CD8-positive, alpha-beta memory T cell (primary cell): ENCODE measurements at regions not wholly inside any gene's neighbourhood (a gene's known extent, or its start where the extent isn't known, plus 50 kb on each side); places are given as distances from the start of the nearest gene placed in this dataset.
"Not testable (repeated sequence)": the region's sequence is repeated elsewhere in the genome, so short reads cannot be mapped to it uniquely, and the experiment has no call there.

Experiments used
- CTCF ChIA-PET: fragments of 350-600 bp; sonication (Branson Sonifier 250); formaldehyde crosslinking; loops from one replicate; lab custom pipeline; 2021; ENCODE audit warnings: antibody characterized with exemption; lab: Charles Lee
- POLR2A ChIA-PET: fragments of 350-600 bp; sonication (Branson Sonifier 250); formaldehyde crosslinking; loops from one replicate; lab custom pipeline; 2021; ENCODE audit warnings: antibody characterized with exemption; lab: Charles Lee
- DNase-seq, 5 donors: peaks; one replicate each; pipeline versions ENCODE4 v3.0.0 to v3.0.0-alpha.2; 2020 to 2022; ENCODE audit warnings: mixed read lengths in 1 of 5
- H3K27ac ChIP-seq: one replicate; pipeline ENCODE4 v1.7.0; 2013; ENCODE audit warnings: low read depth, mild to moderate bottlenecking, low read length, moderate library complexity
- H3K27me3 ChIP-seq: 2 replicates; pipeline ENCODE4 v1.7.0; 2013; ENCODE audit warnings: low read length, mild to moderate bottlenecking; ENCODE audit not compliant: insufficient read depth, poor library complexity, severe bottlenecking
- H3K36me3 ChIP-seq: 2 replicates; pipeline ENCODE4 v1.7.0; 2013; ENCODE audit warnings: mild to moderate bottlenecking, low read length, moderate library complexity; ENCODE audit not compliant: insufficient read depth
- H3K4me1 ChIP-seq: 2 replicates; pipeline ENCODE4 v1.7.0; 2013; ENCODE audit warnings: mild to moderate bottlenecking, low read length, moderate library complexity; ENCODE audit not compliant: insufficient read depth
- H3K4me3 ChIP-seq: 2 replicates; pipeline ENCODE4 v1.7.0; 2013; ENCODE audit warnings: mild to moderate bottlenecking, low read length
- H3K9me3 ChIP-seq: 2 replicates; pipeline ENCODE4 v1.7.0; 2013; ENCODE audit warnings: mild to moderate bottlenecking, low read length
- H3K27ac Mint-ChIP-seq, 8 donors: one replicate each; pipeline ENCODE4 v1.8.0; 2020 to 2021; ENCODE audit warnings: mixed read lengths in 8 of 8, mild to moderate bottlenecking in 6 of 8, inconsistent platforms in 3 of 8, moderate library complexity in 3 of 8
- H3K27me3 Mint-ChIP-seq, 2 donors: one replicate each; pipeline ENCODE4 v1.8.0; 2020 to 2021; ENCODE audit warnings: mixed read lengths in 2 of 2, mild to moderate bottlenecking in 1 of 2, moderate library complexity in 1 of 2
- H3K36me3 Mint-ChIP-seq, 3 donors: one replicate each; pipeline ENCODE4 v1.8.0; 2020 to 2021; ENCODE audit warnings: mixed read lengths in 3 of 3, inconsistent platforms in 1 of 3, mild to moderate bottlenecking in 1 of 3
- H3K4me1 Mint-ChIP-seq, 3 donors: one replicate each; pipeline ENCODE4 v1.8.0; 2020 to 2021; ENCODE audit warnings: mixed read lengths in 3 of 3, inconsistent platforms in 1 of 3, mild to moderate bottlenecking in 1 of 3
- H3K4me3 Mint-ChIP-seq, 7 donors: one replicate each; pipeline ENCODE4 v1.8.0; 2020 to 2021; ENCODE audit warnings: mixed read lengths in 7 of 7, mild to moderate bottlenecking in 6 of 7, moderate library complexity in 4 of 7, inconsistent platforms in 2 of 7
- H3K9me3 Mint-ChIP-seq, 5 donors: one replicate each; pipeline ENCODE4 v1.8.0; 2020 to 2022; ENCODE audit warnings: mixed read lengths in 5 of 5, mild to moderate bottlenecking in 3 of 5, moderate library complexity in 2 of 5, inconsistent platforms in 1 of 5

GRCh38 chr15:22251422-22251821 is 171.1 kb downstream of the OR4M2 start:
- ChIA-PET POLR2A (no interaction called here), CTCF (no interaction called here)
- Mint-ChIP-seq H3K9me3 (no peaks in the 10 kb centered on the region), H3K36me3 (peaks cover 0 to 6% (median 0%) of the 10 kb centered on the region in 3 donors), H3K27ac (peak overlapping the region in 3 of 8 donors; percentile 1 to 22 (median 3)), H3K4me1 (peaks cover 30 to 32% (median 32%) of the 10 kb centered on the region in 3 donors), H3K4me3 (no peak overlapping the region), H3K27me3 (peaks cover 2 to 5% of the 10 kb centered on the region in 2 donors)
- H3K27ac ChIP-seq = no peak overlapping the region
- peaks cover 15% of the 10 kb centered on the region for H3K4me1 ChIP-seq
- DNase-seq = no peak
- no peaks in the 10 kb centered on the region for H3K27me3 ChIP-seq
- H3K9me3 ChIP-seq = no peaks in the 10 kb centered on the region
- no peaks in the 10 kb centered on the region for H3K36me3 ChIP-seq
- H3K4me3 ChIP-seq = no peak overlapping the region

- H3K9me3 Mint-ChIP-seq, H3K9me3 ChIP-seq, DNase-seq, H3K4me3 Mint-ChIP-seq, H3K27ac ChIP-seq, POLR2A ChIA-PET, H3K36me3 ChIP-seq, H3K36me3 Mint-ChIP-seq, CTCF ChIA-PET, H3K27me3 ChIP-seq, H3K27me3 Mint-ChIP-seq, H3K4me3 ChIP-seq: not testable (repeated sequence)
- H3K4me1 ChIP-seq = peaks cover 15% of the 10 kb centered on the region
- Mint-ChIP-seq H3K27ac (peak overlapping the region in 1 of 8 donors; percentile 12), H3K4me1 (peaks cover 30 to 36% (median 32%) of the 10 kb centered on the region in 3 donors)
Observed at GRCh38 chr15:22252047-22252446, 171.7 kb downstream of the OR4M2 start.

GRCh38 chr15:22252521-22252920 is 172.2 kb downstream of the OR4M2 start:
- H3K27me3 ChIP-seq, H3K9me3 ChIP-seq, H3K36me3 Mint-ChIP-seq, H3K27me3 Mint-ChIP-seq, H3K9me3 Mint-ChIP-seq, H3K4me3 Mint-ChIP-seq, CTCF ChIA-PET, POLR2A ChIA-PET, DNase-seq, H3K27ac ChIP-seq, H3K4me3 ChIP-seq, H3K36me3 ChIP-seq: not testable (repeated sequence)
- H3K4me1 ChIP-seq = peaks cover 15% of the 10 kb centered on the region
- peak overlapping the region in 2 of 8 donors; percentile 47 to 90 for H3K27ac Mint-ChIP-seq
- peaks cover 30 to 36% (median 32%) of the 10 kb centered on the region in 3 donors for H3K4me1 Mint-ChIP-seq

GRCh38 chr15:22253002-22253675 is 172.8 kb downstream of the OR4M2 start:
- DNase-seq, H3K9me3 Mint-ChIP-seq, CTCF ChIA-PET, H3K27ac ChIP-seq, POLR2A ChIA-PET, H3K4me3 ChIP-seq, H3K9me3 ChIP-seq, H3K36me3 Mint-ChIP-seq, H3K36me3 ChIP-seq, H3K27me3 Mint-ChIP-seq, H3K27me3 ChIP-seq: not testable (repeated sequence)
- Mint-ChIP-seq H3K4me3 (peak overlapping the region in 3 of 7 donors; percentile 6 to 26 (median 16)), H3K27ac (peak overlapping the region in 3 of 8 donors; percentile 26 to 90 (median 27)), H3K4me1 (peaks cover 30 to 36% (median 32%) of the 10 kb centered on the region in 3 donors)
- peaks cover 15% of the 10 kb centered on the region for H3K4me1 ChIP-seq

- H3K4me3 ChIP-seq = no peak overlapping the region
- Mint-ChIP-seq H3K4me3 (peak overlapping the region in 6 of 7 donors; percentile 45 to 67 (median 62)), H3K27ac (peak overlapping the region; percentile 10 to 93 (median 54)), H3K9me3 (no peaks in the 10 kb centered on the region), H3K4me1 (peaks cover 30 to 36% (median 32%) of the 10 kb centered on the region in 3 donors), H3K36me3 (no peaks in the 10 kb centered on the region), H3K27me3 (peaks cover 2 to 5% of the 10 kb centered on the region in 2 donors)
- ChIA-PET CTCF (no interaction called here), POLR2A (no interaction called here)
- no peak overlapping the region for H3K27ac ChIP-seq
- H3K4me1 ChIP-seq = peaks cover 15% of the 10 kb centered on the region
- peak in 4 of 5 donors; percentile 7 to 51 (median 32) for DNase-seq
- no peaks in the 10 kb centered on the region for H3K36me3 ChIP-seq
- H3K27me3 ChIP-seq = no peaks in the 10 kb centered on the region
- H3K9me3 ChIP-seq = no peaks in the 10 kb centered on the region
Observed at GRCh38 chr15:22253676-22254408, 173.5 kb downstream of the OR4M2 start.

- Mint-ChIP-seq H3K4me3 (peak overlapping the region in 6 of 7 donors; percentile 45 to 78 (median 66)), H3K4me1 (peaks cover 32 to 38% (median 35%) of the 10 kb centered on the region in 3 donors), H3K27ac (peak overlapping the region; percentile 17 to 93 (median 52))
- POLR2A ChIA-PET, H3K4me3 ChIP-seq, H3K36me3 Mint-ChIP-seq, H3K9me3 ChIP-seq, H3K27me3 ChIP-seq, H3K36me3 ChIP-seq, CTCF ChIA-PET, H3K27me3 Mint-ChIP-seq, H3K9me3 Mint-ChIP-seq, DNase-seq, H3K27ac ChIP-seq: not testable (repeated sequence)
- peaks cover 20% of the 10 kb centered on the region for H3K4me1 ChIP-seq
Observed at GRCh38 chr15:22254409-22255045, 174.2 kb downstream of the OR4M2 start.

GRCh38 chr15:22255606-22256005 is 175.3 kb downstream of the OR4M2 start:
- not testable (repeated sequence) for H3K9me3 ChIP-seq
- H3K4me1 ChIP-seq = peaks cover 30% of the 10 kb centered on the region
- peaks cover 43 to 49% (median 45%) of the 10 kb centered on the region in 3 donors for H3K4me1 Mint-ChIP-seq

More at GRCh38 chr15:22255606-22256005, 175.3 kb downstream of the OR4M2 start:
- Mint-ChIP-seq H3K4me3 (peak overlapping the region in 1 of 7 donors; percentile 5), H3K27me3 (peaks cover 2 to 12% of the 10 kb centered on the region in 2 donors), H3K27ac (peak overlapping the region in 3 of 8 donors; percentile 9 to 56 (median 28))
- POLR2A ChIA-PET, H3K4me3 ChIP-seq, H3K36me3 Mint-ChIP-seq, H3K9me3 Mint-ChIP-seq, H3K27ac ChIP-seq, H3K27me3 ChIP-seq, DNase-seq, CTCF ChIA-PET, H3K36me3 ChIP-seq: not testable (repeated sequence)
